GM19397 (cell line): ENCODE measurements at regions not wholly inside any gene's neighbourhood (a gene's known extent, or its start where the extent isn't known, plus 50 kb on each side); places are given as distances from the start of the nearest gene placed in this dataset.
"Not testable (repeated sequence)": the region's sequence is repeated elsewhere in the genome, so short reads cannot be mapped to it uniquely, and the experiment has no call there.

Experiments used
- ATAC-seq: cut with Tn5 transposase; IDR thresholded peaks from one replicate; pipeline ENCODE4 v1.9.1; 2021; ENCODE audit warnings: mild to moderate bottlenecking, moderate library complexity; ENCODE audit not compliant: unreplicated experiment

DNA sequence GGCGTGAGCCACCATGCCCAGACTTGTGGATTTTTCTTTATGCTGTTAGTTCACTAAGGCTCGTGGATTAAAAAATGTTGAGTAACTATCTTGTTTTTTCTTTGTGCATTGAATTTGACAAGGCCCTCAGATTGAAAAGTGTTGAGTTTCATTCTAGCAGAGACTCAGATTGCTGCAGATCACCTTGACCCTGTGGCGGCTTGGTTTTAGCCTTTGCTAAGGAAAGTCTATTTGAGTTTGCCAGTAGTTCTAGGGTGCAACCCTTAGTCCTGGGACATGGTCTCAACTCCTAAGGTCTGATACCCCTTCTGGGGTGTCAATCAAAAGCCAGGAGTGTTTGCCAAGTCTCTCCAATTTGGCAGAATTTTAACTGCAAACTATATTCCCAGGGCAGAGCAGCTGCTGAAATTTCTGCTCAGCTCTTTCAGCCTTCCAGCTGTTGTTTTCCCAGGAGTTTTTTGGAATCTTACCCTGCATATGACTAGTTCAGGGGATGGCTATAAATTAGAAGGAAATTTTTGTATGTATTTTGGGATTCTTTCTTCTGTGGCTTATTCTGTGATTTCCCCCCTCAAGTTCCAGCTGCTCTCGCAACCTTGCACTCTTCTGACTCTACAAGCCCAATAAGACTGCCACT is 84.3 kb upstream of the HAND1 start:
- ATAC-seq = no peak

DNA sequence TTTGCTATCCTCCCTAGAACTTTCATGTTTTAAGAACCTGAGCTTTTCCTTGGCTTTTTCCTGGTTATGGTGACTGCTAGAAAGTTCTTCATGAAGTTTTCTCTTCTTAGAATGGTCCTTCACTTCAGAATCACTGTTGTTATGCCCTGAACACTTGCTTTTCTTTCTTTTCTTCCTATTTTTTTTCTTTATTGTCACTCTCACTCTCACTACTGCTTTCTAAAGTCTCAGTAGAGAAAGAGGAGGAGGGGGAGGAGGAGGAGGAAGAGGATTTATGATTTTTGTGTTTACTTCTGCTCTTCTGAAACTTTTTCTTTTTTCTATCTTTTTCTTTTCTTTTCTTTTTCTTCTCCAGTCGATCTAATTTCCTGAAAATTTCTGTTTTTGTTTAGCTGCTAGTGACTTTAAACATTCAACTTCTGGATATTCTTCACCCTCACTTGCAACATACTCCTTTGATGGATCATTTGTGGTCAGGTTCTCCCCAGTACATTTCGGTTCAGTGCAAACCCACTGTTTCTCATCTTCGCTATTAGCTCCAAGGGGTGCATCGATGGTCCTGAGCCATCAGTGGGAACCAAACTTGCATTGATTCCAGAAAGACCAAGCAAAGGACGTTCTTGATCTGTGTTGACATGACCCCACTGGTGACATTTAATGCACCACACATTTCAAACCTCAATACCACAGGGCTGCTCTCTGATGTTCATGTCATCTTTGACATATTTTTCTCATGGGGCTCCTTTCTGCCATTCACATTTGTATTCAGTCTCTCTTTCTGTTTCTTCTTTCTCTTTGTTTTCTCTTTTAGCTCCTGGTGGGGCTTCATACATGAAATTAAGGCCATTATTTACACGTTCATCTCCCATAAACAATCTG is 81.6 kb upstream of the HAND1 start:
- ATAC-seq = no peak

DNA sequence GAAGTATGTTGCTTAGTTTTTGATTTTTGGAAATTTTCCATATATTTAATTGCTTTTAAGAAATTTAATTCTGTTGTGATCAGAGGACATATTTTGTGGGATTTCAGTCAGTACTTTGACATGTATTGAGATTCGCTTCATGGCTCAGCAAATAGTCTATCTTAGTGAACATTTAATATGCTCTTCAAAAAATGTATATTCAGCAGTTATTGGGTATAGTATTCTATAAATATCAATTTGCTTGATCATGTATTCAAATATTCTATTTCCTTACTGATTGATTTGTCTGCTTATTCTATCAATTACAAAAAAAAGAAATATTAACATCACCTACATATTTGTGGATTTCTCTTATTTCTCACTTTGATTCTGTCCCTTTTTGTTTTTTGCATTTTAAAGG is 79.5 kb upstream of the HAND1 start:
- no peak for ATAC-seq

DNA sequence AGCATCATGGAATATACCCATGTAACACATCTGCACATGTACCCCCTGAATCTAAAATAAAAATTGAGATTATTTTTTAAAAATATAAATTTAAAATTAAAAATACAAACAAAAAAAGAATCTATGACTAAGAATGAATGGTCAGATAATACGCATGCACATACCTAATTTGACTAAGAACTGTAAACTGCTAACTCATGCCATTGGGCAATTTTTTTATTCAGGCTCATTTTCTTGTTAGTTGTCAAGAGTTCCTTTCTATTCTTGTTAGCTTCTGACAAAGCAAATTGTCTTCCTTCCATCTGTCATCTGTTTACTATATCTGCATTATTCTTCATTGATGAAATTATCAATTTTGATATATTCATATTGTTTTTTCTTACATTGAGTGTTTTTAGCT is 69.5 kb upstream of the HAND1 start:
- no peak for ATAC-seq

DNA sequence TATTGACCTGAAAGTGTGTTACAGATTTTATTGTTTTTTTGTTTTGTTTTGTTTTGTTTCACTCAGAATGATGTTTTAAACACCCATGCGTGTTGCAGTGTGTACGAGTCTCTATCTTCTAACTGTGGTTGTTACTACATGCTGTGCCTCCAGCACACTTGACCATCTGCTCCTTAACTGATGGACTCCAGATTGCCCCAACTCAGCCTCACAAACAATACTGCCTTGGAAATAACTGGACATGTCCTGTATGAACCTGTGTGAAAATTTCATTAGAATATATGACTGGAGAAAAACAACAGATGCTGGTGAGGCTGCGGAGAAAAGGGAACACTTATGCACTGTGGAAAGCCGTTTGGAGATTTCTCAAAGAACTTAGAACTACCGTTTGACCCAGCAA is 68.7 kb upstream of the HAND1 start:
- no peak for ATAC-seq

DNA sequence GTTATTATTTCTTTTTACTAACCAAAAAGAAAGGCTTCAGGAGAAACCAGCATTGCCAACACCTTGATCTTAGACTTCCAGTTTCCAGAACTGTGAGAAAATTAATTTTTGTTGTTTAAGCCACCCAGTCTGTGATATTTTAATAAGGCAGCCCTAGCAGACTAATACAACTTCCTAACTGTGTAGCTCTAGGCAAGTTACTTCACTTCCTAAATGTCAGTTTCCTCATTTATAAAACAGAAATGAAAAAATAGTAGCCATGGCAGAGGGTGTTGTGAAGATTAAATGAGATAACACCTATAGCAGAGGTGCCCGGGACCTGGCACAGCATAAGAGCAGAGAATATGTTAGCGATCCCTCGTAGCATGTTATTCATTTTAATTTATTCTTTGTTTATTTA is 66.6 kb upstream of the HAND1 start:
- ATAC-seq = no peak

DNA sequence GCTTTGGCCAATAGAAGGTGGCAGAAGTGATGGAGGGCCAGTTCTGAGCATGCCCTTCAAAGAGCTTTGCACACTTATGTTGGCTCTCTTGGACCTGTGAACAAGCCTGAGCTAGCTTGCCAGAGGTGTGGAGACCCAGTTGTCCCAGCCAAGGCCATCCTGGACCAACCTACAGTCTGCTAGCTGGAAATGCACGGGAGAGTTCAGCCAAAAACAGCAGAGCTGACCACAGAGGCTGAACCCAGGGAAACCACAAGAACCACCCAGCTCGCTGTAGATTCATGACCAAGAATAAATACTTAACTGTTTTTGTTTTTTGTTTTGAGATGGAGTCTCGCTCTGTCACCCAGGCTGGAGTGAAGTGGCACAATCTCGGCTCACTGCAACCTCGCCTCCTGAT is 65.4 kb upstream of the HAND1 start:
- ATAC-seq = no peak

DNA sequence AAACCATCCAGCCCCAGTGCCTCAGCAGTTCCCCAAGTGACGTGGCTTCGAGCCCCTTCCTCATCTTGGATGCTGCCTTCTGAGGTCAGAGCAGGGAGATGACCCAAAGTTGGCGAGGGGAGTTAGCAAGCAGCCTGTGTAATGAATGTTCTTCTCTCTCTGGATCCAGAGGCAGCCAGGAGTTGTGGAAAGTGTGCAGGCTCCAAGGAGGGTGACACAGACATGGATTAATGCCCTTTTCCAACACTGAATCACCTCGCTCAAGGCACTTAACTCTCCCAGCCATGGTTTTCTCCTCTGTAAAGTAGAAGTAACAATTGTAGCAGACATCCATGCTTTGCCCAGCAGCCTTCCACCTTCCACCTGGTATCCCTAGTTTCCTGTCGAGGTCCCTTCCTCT is 64.6 kb upstream of the HAND1 start:
- no peak for ATAC-seq

DNA sequence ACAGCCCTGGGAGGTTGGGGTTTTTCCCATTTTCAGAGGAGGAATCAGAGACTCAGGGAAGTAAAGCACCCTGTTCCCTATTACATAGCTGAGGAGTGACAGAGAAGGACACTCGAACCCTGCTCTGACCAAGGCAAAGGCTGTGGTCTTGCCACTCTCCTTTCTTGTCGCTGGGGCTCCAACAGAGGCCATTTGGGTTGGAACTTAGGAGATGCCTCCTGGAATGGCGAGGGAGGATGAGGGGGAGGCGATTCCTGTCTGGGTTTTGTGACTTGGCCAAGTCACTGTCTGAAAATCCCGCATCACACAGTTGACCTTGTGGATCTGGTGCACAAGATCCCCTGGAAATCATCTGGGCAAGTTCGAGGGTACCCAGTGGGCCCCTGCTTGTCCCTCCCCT is 64.0 kb upstream of the HAND1 start:
- ATAC-seq = no peak

DNA sequence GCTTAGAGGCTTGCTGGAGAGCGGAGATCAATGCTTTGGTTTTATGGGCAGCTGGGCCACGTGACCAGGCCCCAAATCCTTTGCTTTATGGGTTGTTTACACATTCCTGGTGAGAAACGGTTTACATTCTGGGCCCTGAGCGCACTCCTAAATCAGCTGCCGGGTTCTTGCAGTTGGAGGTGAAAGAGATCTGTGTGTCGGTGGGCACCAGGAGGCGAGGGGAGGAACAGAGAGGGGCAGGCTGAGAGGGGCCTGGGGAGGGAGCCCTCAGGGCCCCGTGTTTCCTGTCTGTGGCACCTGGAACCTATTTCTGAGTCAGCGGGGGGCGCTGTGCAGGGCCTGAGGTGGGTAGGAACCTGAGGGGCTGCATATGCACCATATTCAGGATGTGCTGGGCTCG is 63.5 kb upstream of the HAND1 start:
- ATAC-seq = no peak

DNA sequence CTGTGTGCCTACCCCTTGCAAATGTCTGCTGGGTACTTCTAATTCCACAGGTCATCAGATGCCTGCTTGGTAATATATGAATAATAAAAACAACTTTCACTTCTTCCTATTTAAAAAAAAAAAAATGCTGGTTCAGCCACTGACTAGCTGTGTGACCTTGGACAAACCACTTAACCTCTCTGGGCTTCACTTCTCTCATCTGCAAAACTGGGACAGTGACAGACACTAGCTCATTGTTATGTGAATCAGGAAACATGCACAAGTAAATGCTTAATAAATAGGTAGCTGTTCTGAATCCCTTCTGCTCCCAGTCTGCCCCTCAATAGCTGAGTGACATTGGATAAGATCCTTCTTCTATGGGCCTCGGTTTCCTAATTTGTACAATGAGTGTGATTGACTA is 62.6 kb upstream of the HAND1 start:
- ATAC-seq = no peak

DNA sequence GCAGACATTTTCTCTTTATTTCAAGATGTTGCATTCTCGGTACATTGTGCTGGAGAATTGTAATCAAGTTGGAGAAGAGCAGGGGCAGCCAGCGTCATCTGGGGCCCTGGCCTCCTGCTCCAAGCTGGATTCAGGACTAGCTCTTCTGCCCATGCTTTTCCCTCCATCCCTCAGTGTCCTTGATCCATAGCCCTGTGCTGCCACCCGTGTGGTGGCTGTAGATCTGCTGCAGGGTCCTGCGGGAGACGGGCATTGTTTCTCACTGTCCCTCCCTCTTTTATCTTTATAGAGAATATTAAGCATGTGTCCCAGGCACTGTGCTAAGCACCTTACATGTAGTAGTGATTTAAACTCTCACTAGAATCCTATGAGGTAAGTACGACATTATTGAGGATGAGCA is 60.5 kb upstream of the HAND1 start:
- ATAC-seq = no peak

DNA sequence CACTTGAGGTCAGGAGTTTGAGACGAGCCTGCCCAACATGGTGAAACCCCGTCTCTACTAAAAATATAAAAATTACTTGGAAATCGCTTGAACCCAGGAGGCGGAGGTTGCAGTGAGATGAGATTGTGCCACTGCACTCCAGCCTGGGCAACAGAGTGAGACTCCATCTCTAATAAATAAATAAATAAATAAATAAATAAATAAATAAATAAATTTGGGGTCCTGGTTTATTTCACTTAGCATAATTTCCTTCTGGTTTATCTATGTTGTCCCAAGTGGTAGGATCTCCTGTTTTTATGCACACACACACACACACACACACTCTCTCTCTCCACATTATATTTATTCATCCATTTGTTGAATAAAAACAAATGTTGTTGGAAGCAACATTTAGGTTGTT is 58.4 kb upstream of the HAND1 start:
- ATAC-seq = not testable (repeated sequence)

DNA sequence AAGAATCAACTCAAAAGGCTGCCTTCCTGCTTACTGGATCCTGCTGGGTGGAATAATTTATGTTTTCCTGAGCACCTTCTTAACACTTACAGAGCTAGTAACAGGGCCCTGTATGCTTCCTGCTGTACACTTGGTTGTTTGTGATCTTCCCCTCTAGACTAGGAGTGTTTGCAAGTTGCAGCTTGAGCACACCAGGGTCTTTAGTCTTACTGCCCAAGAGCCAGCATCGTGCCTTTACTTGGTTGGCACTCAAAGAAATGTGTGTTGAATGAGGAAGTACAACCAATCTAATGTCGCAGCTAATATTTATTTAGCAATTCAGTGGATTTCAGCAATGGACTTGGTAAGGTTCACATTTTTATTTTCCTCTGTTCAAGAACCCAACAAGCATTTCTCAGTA is 57.5 kb upstream of the HAND1 start:
- ATAC-seq = no peak

DNA sequence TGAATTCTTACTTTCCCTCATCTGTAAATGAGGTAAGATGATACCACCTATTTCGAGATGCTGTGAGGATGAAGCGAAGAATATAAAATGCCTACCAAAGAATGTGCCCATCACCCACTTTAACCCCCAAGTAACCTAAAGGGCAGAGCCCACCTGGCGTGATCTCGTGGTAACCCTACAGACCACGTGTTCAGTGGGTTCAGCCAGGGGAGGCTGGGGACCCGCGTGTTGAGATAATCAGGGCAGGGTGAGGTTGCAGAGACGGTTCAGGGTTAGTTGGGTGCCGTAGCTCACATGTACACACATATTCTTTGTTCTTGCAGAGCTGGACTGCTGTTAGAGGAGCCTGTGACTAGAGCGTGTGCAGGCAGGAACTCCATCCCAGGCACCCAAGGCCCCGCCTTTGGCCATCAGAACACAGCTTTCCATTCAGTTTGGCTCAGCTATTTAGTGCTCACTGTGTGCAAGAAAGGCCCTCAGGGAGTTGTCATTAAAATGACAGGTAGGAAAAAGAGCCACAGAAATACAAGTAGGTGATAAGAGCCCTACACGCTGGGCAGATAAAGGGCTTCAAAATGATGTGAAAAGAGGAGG is 56.5 kb upstream of the HAND1 start:
- ATAC-seq = no peak

DNA sequence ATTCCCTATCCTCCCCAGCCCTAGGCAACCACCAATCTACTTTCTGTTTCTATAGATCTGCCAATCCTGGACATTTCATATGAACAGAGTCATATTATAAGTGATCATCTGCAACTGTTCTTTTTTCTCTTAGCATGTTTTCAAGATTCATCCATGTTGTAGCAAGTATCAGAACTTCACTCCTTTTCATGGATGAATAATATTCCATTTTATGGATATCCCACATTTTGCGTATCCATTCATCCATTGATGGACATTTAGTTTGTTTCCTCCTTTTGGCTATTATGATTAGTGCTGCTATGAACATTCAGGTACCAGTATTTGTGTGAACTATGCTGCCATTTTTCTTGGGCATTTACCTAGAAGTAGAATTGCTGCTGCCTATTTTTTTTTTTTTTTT is 51.3 kb upstream of the HAND1 start:
- ATAC-seq = no peak

DNA sequence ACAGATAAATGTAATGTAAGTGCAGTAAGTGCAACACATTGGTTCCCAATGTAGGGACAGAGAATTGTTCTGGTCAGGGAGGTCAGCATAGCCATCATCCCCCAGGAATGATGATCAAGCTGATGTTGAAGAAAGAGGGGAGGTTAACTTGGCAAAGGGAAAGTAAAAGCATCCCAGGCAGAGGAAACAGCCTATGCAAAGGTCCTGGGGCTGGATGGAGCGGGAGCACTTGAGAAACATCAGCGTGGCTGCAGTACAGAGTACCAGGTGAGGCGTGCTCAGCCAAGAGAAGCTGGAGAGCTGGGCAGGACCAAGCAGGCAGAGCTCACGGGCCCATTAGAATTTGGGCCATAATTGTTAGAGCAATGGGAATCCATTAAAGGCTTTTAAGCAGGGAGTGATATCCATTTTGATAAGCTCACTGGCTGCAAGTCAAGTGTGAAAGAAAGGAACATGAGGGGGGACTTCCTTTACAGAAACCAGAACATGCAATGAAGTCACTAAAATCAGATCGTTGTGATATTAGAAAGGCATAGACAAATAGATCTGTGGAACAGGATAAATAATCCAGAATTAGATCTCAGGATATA is 50.1 kb upstream of the HAND1 start:
- ATAC-seq = no peak
